KMS-11 (cell line): ENCODE measurements at regions not wholly inside any gene's neighbourhood (a gene's known extent, or its start where the extent isn't known, plus 50 kb on each side); places are given as distances from the start of the nearest gene placed in this dataset.

Experiments used
- H2AFZ ChIP-seq: fragments of 200-600 bp; sonication (generic); 2 replicates; pipeline ENCODE4 v1.6.1; 2016; ENCODE audit warnings: antibody characterized with exemption, mixed run types, low read depth
- H3K27ac ChIP-seq: fragments of 200-600 bp; sonication (generic); 2 replicates; pipeline ENCODE4 v1.6.1; 2016; ENCODE audit warnings: mild to moderate bottlenecking, mixed run types
- H3K27me3 ChIP-seq: fragments of 200-600 bp; sonication (generic); 2 replicates; pipeline ENCODE4 v1.6.1; 2017; ENCODE audit warnings: mild to moderate bottlenecking, low read depth, mixed run types, moderate library complexity; ENCODE audit not compliant: insufficient read depth
- H3K36me3 ChIP-seq: fragments of 200-600 bp; sonication (generic); 2 replicates; pipeline ENCODE4 v1.6.1; 2017; ENCODE audit warnings: mild to moderate bottlenecking, mixed run types; ENCODE audit not compliant: insufficient read depth
- H3K4me1 ChIP-seq: fragments of 200-600 bp; sonication (generic); 2 replicates; pipeline ENCODE4 v1.6.1; 2016; ENCODE audit warnings: mild to moderate bottlenecking, low read depth, mixed run types; ENCODE audit not compliant: poor library complexity, severe bottlenecking
- H3K4me2 ChIP-seq: fragments of 200-600 bp; sonication (generic); 2 replicates; pipeline ENCODE4 v1.7.0; 2016; ENCODE audit warnings: mild to moderate bottlenecking, mixed run types
- H3K4me3 ChIP-seq: fragments of 200-600 bp; sonication (generic); IDR thresholded peaks from 2 replicates; pipeline ENCODE4 v1.6.1; 2017; ENCODE audit warnings: low read depth, low read length, mixed read lengths; ENCODE audit not compliant: insufficient read depth
- H3K79me2 ChIP-seq: fragments of 200-600 bp; sonication (generic); 2 replicates; pipeline ENCODE4 v1.6.1; 2016; ENCODE audit warnings: low read depth, mixed run types; ENCODE audit not compliant: insufficient read depth
- H3K9ac ChIP-seq: fragments of 200-600 bp; sonication (generic); 2 replicates; pipeline ENCODE4 v1.6.1; 2016; ENCODE audit warnings: mild to moderate bottlenecking, mixed run types
- H4K20me1 ChIP-seq: fragments of 200-600 bp; sonication (generic); 2 replicates; pipeline ENCODE4 v1.6.1; 2016; ENCODE audit warnings: mild to moderate bottlenecking, mixed run types; ENCODE audit not compliant: insufficient read depth
- CTCF ChIP-seq: fragments of 200-600 bp; sonication (generic); conservative IDR thresholded peaks from 2 replicates; pipeline ENCODE4 v1.6.1; 2017; ENCODE audit warnings: low read depth, mild to moderate bottlenecking, antibody characterized with exemption, low read length, moderate library complexity, mixed read lengths

DNA sequence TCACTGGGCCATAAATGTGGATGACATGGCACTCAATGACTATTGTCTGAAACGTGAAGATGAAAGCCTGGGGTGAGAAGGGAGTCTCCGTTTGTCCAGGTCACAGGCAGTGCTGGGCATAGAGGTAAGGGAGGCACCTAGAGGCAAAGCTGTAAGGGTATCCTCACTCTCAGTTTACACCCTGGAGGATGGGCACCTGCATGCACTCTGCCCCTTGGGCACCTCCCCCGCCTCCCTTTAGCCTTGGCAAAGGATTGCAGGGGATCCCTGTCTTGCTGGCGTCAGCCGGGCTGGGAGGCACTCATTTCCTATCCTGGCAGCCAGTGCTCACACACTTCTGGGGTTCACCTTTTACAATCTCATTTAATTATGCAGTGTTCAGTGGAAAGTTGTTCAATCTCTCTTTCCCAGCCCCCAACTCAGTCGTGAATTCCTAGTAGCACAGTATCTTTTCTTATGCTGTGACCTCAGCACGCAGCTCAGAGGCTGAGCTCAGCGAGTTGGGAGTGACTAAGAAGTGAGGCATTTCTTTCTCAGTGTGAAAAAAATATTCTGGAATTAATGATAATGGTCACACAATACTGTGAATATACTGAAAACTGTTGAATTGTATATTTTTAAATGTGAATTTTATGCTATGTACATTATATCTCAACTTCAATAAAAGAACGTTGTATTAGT, 866.6 kb downstream of the BRD1 start:
- Histone ChIP-seq H3K4me2 (no peak overlapping the region), H3K27me3 (no peaks in the 10 kb centered on the region)
- TF ChIP-seq CTCF = no peak

DNA sequence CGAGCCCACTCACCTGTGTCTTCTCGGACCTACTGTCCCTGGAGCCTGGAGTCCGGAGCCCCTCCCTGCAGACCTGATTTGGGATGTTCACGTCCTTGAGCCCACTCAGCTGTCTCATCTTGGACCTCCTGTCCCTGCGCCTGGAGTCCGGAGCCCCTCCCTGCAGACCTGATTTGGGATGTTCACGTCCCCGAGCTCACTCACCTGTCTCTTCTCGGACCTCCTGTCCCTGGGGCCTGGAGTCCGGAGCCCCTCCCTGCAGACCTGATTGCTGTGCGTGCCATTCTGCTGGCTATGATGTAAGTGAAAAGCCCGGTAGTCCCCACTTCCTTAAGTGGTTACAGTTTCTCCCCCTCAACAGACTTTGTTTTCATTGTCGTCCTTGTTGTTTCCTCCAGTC, 867.1 kb downstream of the BRD1 start:
- Histone ChIP-seq H3K27ac (no peak overlapping the region), H3K4me2 (no peak overlapping the region), H3K4me3 (no peak overlapping the region), H2AFZ (no peak overlapping the region), H3K36me3 (no peaks in the 10 kb centered on the region), H3K27me3 (no peaks in the 10 kb centered on the region), H3K4me1 (no peaks in the 10 kb centered on the region), H3K79me2 (no peaks in the 10 kb centered on the region), H3K9ac (no peak overlapping the region), H4K20me1 (no peaks in the 10 kb centered on the region)
- no peak for TF ChIP-seq CTCF

More for the DNA sequence above, 866.6 kb downstream of the BRD1 start:
- no peak overlapping the region for H3K4me3 ChIP-seq
- no peaks in the 10 kb centered on the region for H4K20me1 ChIP-seq
- no peak overlapping the region for H3K9ac ChIP-seq
- no peaks in the 10 kb centered on the region for H3K36me3 ChIP-seq
- H3K4me1 ChIP-seq = no peaks in the 10 kb centered on the region
- no peaks in the 10 kb centered on the region for H3K79me2 ChIP-seq
- no peak overlapping the region for H3K27ac ChIP-seq
- H2AFZ ChIP-seq = no peak overlapping the region

GRCh38 chr22:48959496-48959895, 868.2 kb downstream of the BRD1 start:
- Histone ChIP-seq H3K79me2 (no peaks in the 10 kb centered on the region), H2AFZ (no peak overlapping the region), H3K36me3 (no peaks in the 10 kb centered on the region), H3K4me2 (no peak overlapping the region), H4K20me1 (no peaks in the 10 kb centered on the region), H3K4me1 (no peaks in the 10 kb centered on the region), H3K9ac (no peak overlapping the region), H3K27me3 (no peaks in the 10 kb centered on the region), H3K4me3 (no peak overlapping the region), H3K27ac (no peak overlapping the region)
- no peak for TF ChIP-seq CTCF

GRCh38 chr22:48957987-48958321, 869.7 kb downstream of the BRD1 start:
- Histone ChIP-seq H3K9ac (no peak overlapping the region), H3K4me2 (no peak overlapping the region), H3K36me3 (no peaks in the 10 kb centered on the region), H3K79me2 (no peaks in the 10 kb centered on the region), H3K27me3 (no peaks in the 10 kb centered on the region), H4K20me1 (no peaks in the 10 kb centered on the region), H3K27ac (no peak overlapping the region), H2AFZ (no peak overlapping the region), H3K4me3 (no peak overlapping the region), H3K4me1 (no peaks in the 10 kb centered on the region)
- TF ChIP-seq CTCF = no peak
